ENCODE measurements at regions not wholly inside any gene's neighbourhood (a gene's known extent, or its start where the extent isn't known, plus 50 kb on each side); places are given as distances from the start of the nearest gene placed in this dataset.
A peak's percentile ranks its signal among the peaks of the same experiment; 100 is the strongest.

GRCh38 chr2:14511541-14511940, 121.0 kb upstream of the LRATD1 start:
- Histone ChIP-seq H3K79me2 (ENCODE audit: insufficient read depth) (no peaks in the 10 kb centered on the region), H3K27ac (no peak overlapping the region), H3K9ac (no peak overlapping the region), H3K4me2 (ENCODE audit: unreplicated experiment) (no peak overlapping the region), H3K36me3 (ENCODE audit: low read depth) (no peaks in the 10 kb centered on the region), H3K4me1 (ENCODE audit: insufficient read depth) (peaks cover 28% of the 10 kb centered on the region), H2AFZ (no peak overlapping the region), H3K4me3 (no peak overlapping the region), H3K9me3 (ENCODE audit: low read depth) (no peaks in the 10 kb centered on the region), H3F3A (ENCODE audit: insufficient read depth) (peaks cover 6% of the 10 kb centered on the region; the same call in 1 of the 2 replicates), H3K9me2 (ENCODE audit: insufficient read depth) (no peaks in the 10 kb centered on the region), H4K20me1 (ENCODE audit: insufficient read depth) (no peaks in the 10 kb centered on the region), H3K27me3 (replicated peaks; ENCODE audit: insufficient read depth) (no peaks in the 10 kb centered on the region)
- in situ Hi-C loops (cut with MboI): no loop called here
- TF ChIP-seq EZH2 (IDR thresholded peaks at IDR 0.05; ENCODE audit: insufficient read depth, poor library complexity, severe bottlenecking) (no peak), EZH2phosphoT487 (IDR thresholded peaks at IDR 0.05; ENCODE audit: insufficient read depth, low read depth) (no peak)
- WGBS, 2 experiments (ENCODE audit: low coverage in 1 of 2, low lambda C conversion rate in 2 of 2, missing lambda C conversion rate in 2 of 2): 81 to 89% methylated on average over 4 of the region's 4 CpGs
- DNase-seq: no peak

- no peaks in the 10 kb centered on the region for H3K9me3 ChIP-seq (ENCODE audit: low read depth)
- no peak overlapping the region for H3K9ac ChIP-seq
- no peak overlapping the region for H3K4me2 ChIP-seq (ENCODE audit: unreplicated experiment)
- peaks cover 18% of the 10 kb centered on the region for H3F3A ChIP-seq (ENCODE audit: insufficient read depth)
- TF ChIP-seq EZH2phosphoT487 (IDR thresholded peaks at IDR 0.05; ENCODE audit: insufficient read depth, low read depth): no peak
- no peak for TF ChIP-seq EZH2 (IDR thresholded peaks at IDR 0.05; ENCODE audit: insufficient read depth, poor library complexity, severe bottlenecking)
- H3K4me3 ChIP-seq: no peak overlapping the region
- no peaks in the 10 kb centered on the region for H3K36me3 ChIP-seq (ENCODE audit: low read depth)
- in situ Hi-C loops (cut with MboI): no loop called here
- 53 to 79% methylated on average over 1 of the region's 1 CpG for WGBS, 2 experiments (ENCODE audit: low coverage in 1 of 2, low lambda C conversion rate in 2 of 2, missing lambda C conversion rate in 2 of 2)
- no peaks in the 10 kb centered on the region for H3K27me3 ChIP-seq (replicated peaks; ENCODE audit: insufficient read depth)
- no peaks in the 10 kb centered on the region for H3K9me2 ChIP-seq (ENCODE audit: insufficient read depth)
- H4K20me1 ChIP-seq (ENCODE audit: insufficient read depth): no peaks in the 10 kb centered on the region
- peak; percentile 42 for DNase-seq
- H3K4me1 ChIP-seq (ENCODE audit: insufficient read depth): peaks cover 34% of the 10 kb centered on the region
- no peak overlapping the region for H3K27ac ChIP-seq
- H2AFZ ChIP-seq: peak overlapping the region; percentile 64
- no peaks in the 10 kb centered on the region for H3K79me2 ChIP-seq (ENCODE audit: insufficient read depth)
Observed at GRCh38 chr2:14513903-14514302, 118.6 kb upstream of the LRATD1 start.

GRCh38 chr2:14516844-14517243, 115.7 kb upstream of the LRATD1 start:
- no peaks in the 10 kb centered on the region for H4K20me1 ChIP-seq (ENCODE audit: insufficient read depth)
- peaks cover 34% of the 10 kb centered on the region for H3K4me1 ChIP-seq (ENCODE audit: insufficient read depth)
- 0% methylated on average over 1 of the region's 1 CpG for WGBS, 2 experiments (ENCODE audit: low coverage in 1 of 2, low lambda C conversion rate in 2 of 2, missing lambda C conversion rate in 2 of 2)
- H3F3A ChIP-seq (ENCODE audit: insufficient read depth): peaks cover 18% of the 10 kb centered on the region
- DNase-seq: peak; percentile 92
- no peak for TF ChIP-seq EZH2phosphoT487 (IDR thresholded peaks at IDR 0.05; ENCODE audit: insufficient read depth, low read depth)
- no peak for TF ChIP-seq EZH2 (IDR thresholded peaks at IDR 0.05; ENCODE audit: insufficient read depth, poor library complexity, severe bottlenecking)
- H3K4me2 ChIP-seq (ENCODE audit: unreplicated experiment): peak overlapping the region; percentile 29
- H3K9ac ChIP-seq: no peak overlapping the region
- 0 out of 2 replicates have a peak, but pooled peaks cover 4% of the 10 kb centered on the region for H3K9me2 ChIP-seq (ENCODE audit: insufficient read depth)
- no peaks in the 10 kb centered on the region for H3K36me3 ChIP-seq (ENCODE audit: low read depth)
- no peaks in the 10 kb centered on the region for H3K79me2 ChIP-seq (ENCODE audit: insufficient read depth)
- H3K4me3 ChIP-seq: no peak overlapping the region
- H2AFZ ChIP-seq: peak overlapping the region; percentile 9; the same call in 1 of the 2 replicates
- no peaks in the 10 kb centered on the region for H3K9me3 ChIP-seq (ENCODE audit: low read depth)
- 0 out of 2 replicates have a peak overlapping the region, but pooled peaks have one; percentile 19 for H3K27ac ChIP-seq
- H3K27me3 ChIP-seq (replicated peaks; ENCODE audit: insufficient read depth): no peaks in the 10 kb centered on the region
- in situ Hi-C loops (cut with MboI): no loop called here

GRCh38 chr2:14517731-14518130, 114.8 kb upstream of the LRATD1 start:
- H3K4me2 ChIP-seq (ENCODE audit: unreplicated experiment): peak overlapping the region; percentile 29
- no peak for TF ChIP-seq EZH2 (IDR thresholded peaks at IDR 0.05; ENCODE audit: insufficient read depth, poor library complexity, severe bottlenecking)
- no peak for TF ChIP-seq EZH2phosphoT487 (IDR thresholded peaks at IDR 0.05; ENCODE audit: insufficient read depth, low read depth)
- no peak overlapping the region for H3K4me3 ChIP-seq
- in situ Hi-C loops (cut with MboI): no loop called here
- H3K4me1 ChIP-seq (ENCODE audit: insufficient read depth): peaks cover 34% of the 10 kb centered on the region
- H2AFZ ChIP-seq: no peak overlapping the region
- no peak overlapping the region for H3K27ac ChIP-seq
- no peaks in the 10 kb centered on the region for H3K36me3 ChIP-seq (ENCODE audit: low read depth)
- H3F3A ChIP-seq (ENCODE audit: insufficient read depth): peaks cover 18% of the 10 kb centered on the region
- H3K79me2 ChIP-seq (ENCODE audit: insufficient read depth): no peaks in the 10 kb centered on the region
- no peaks in the 10 kb centered on the region for H3K27me3 ChIP-seq (replicated peaks; ENCODE audit: insufficient read depth)
- H3K9me3 ChIP-seq (ENCODE audit: low read depth): no peaks in the 10 kb centered on the region
- 0 out of 2 replicates have a peak, but pooled peaks cover 4% of the 10 kb centered on the region for H3K9me2 ChIP-seq (ENCODE audit: insufficient read depth)
- WGBS, 2 experiments (ENCODE audit: low coverage in 1 of 2, low lambda C conversion rate in 2 of 2, missing lambda C conversion rate in 2 of 2): 50 to 51% methylated on average over 4 of the region's 4 CpGs
- DNase-seq: peak; percentile 16
- no peak overlapping the region for H3K9ac ChIP-seq
- H4K20me1 ChIP-seq (ENCODE audit: insufficient read depth): no peaks in the 10 kb centered on the region

Data from GM23248 (cell line).